ENCODE measurements at regions not wholly inside any gene's neighbourhood (a gene's known extent, or its start where the extent isn't known, plus 50 kb on each side); places are given as distances from the start of the nearest gene placed in this dataset.

- TF ChIP-seq EP300 (conservative IDR thresholded peaks at IDR 0.05; ENCODE audit: poor library complexity, severe bottlenecking): no peak
- TF ChIP-seq MXI1 (conservative IDR thresholded peaks at IDR 0.05; ENCODE audit: poor library complexity, severe bottlenecking): no peak
- no peak for TF ChIP-seq CTCF (IDR thresholded peaks at IDR 0.05; ENCODE audit: poor library complexity, severe bottlenecking)
- no peak for TF ChIP-seq POLR2AphosphoS5 (IDR thresholded peaks at IDR 0.05)
- TF ChIP-seq TAF1 (IDR thresholded peaks at IDR 0.05; ENCODE audit: low read depth): no peak
- TF ChIP-seq SMC3 (conservative IDR thresholded peaks at IDR 0.05; ENCODE audit: poor library complexity): no peak
- TF ChIP-seq REST (IDR thresholded peaks at IDR 0.05; ENCODE audit: borderline replicate concordance): no peak
- no peak for TF ChIP-seq EZH2 (IDR thresholded peaks at IDR 0.05; ENCODE audit: borderline replicate concordance, insufficient read depth, low read length, poor library complexity, severe bottlenecking)
- no peaks in the 10 kb centered on the region for H3K79me2 ChIP-seq (replicated peaks; ENCODE audit: insufficient read depth, low read length)
- no peak overlapping the region for H2AFZ ChIP-seq (ENCODE audit: low read depth, low read length)
Measured at GRCh38 chr5:171581781-171582180, 162.3 kb downstream of the FGF18 start.

GRCh38 chr5:171582849-171583248 is 163.4 kb downstream of the FGF18 start:
- H3K27me3 ChIP-seq (ENCODE audit: insufficient read depth, low read depth, low read length): no peaks in the 10 kb centered on the region
- H3K27ac ChIP-seq (ENCODE audit: low read length): no peak overlapping the region
- no peak overlapping the region for H3K4me2 ChIP-seq (ENCODE audit: low read length)
- no peaks in the 10 kb centered on the region for H4K20me1 ChIP-seq (ENCODE audit: insufficient read depth)
- no peaks in the 10 kb centered on the region for H3F3A ChIP-seq (ENCODE audit: insufficient read depth, low read length, poor library complexity, severe bottlenecking)
- no peak for TF ChIP-seq TAF1 (IDR thresholded peaks at IDR 0.05; ENCODE audit: low read depth)
- no peak for TF ChIP-seq EP300 (conservative IDR thresholded peaks at IDR 0.05; ENCODE audit: poor library complexity, severe bottlenecking)
- TF ChIP-seq SMC3 (conservative IDR thresholded peaks at IDR 0.05; ENCODE audit: poor library complexity): no peak
- TF ChIP-seq EZH2 (IDR thresholded peaks at IDR 0.05; ENCODE audit: borderline replicate concordance, insufficient read depth, low read length, poor library complexity, severe bottlenecking): no peak
- TF ChIP-seq POLR2AphosphoS5 (IDR thresholded peaks at IDR 0.05): no peak
- no peak for TF ChIP-seq RAD21 (conservative IDR thresholded peaks at IDR 0.05)
- no peak for TF ChIP-seq REST (IDR thresholded peaks at IDR 0.05; ENCODE audit: borderline replicate concordance)
- no peak for TF ChIP-seq MXI1 (conservative IDR thresholded peaks at IDR 0.05; ENCODE audit: poor library complexity, severe bottlenecking)
- H2AFZ ChIP-seq (ENCODE audit: low read depth, low read length): no peak overlapping the region
- no peak overlapping the region for H3K4me3 ChIP-seq (ENCODE audit: low read length)
- H3K36me3 ChIP-seq (ENCODE audit: insufficient read depth, low read length): no peaks in the 10 kb centered on the region
- H3K9me3 ChIP-seq (ENCODE audit: low read length): no peaks in the 10 kb centered on the region
- no peaks in the 10 kb centered on the region for H3K79me2 ChIP-seq (replicated peaks; ENCODE audit: insufficient read depth, low read length)
- no peak overlapping the region for H3K9ac ChIP-seq (ENCODE audit: low read length)
- H3K9me2 ChIP-seq (ENCODE audit: insufficient read depth, low read length): no peaks in the 10 kb centered on the region

More at GRCh38 chr5:171581781-171582180, 162.3 kb downstream of the FGF18 start:
- Histone ChIP-seq H3K4me2 (ENCODE audit: low read length) (no peak overlapping the region), H3K36me3 (ENCODE audit: insufficient read depth, low read length) (no peaks in the 10 kb centered on the region), H3K9ac (ENCODE audit: low read length) (no peak overlapping the region), H4K20me1 (ENCODE audit: insufficient read depth) (no peaks in the 10 kb centered on the region), H3K27ac (ENCODE audit: low read length) (no peak overlapping the region), H3K4me3 (ENCODE audit: low read length) (no peak overlapping the region), H3F3A (ENCODE audit: insufficient read depth, low read length, poor library complexity, severe bottlenecking) (no peaks in the 10 kb centered on the region), H3K9me2 (ENCODE audit: insufficient read depth, low read length) (no peaks in the 10 kb centered on the region), H3K9me3 (ENCODE audit: low read length) (no peaks in the 10 kb centered on the region), H3K27me3 (ENCODE audit: insufficient read depth, low read depth, low read length) (no peaks in the 10 kb centered on the region)

Data from neural cell (in vitro differentiated cells).